CD4-positive, alpha-beta T cell treated with Interleukin-1 beta for 1 hour (primary cell): ENCODE measurements at regions not wholly inside any gene's neighbourhood (a gene's known extent, or its start where the extent isn't known, plus 50 kb on each side); places are given as distances from the start of the nearest gene placed in this dataset.
"Not testable (repeated sequence)": the region's sequence is repeated elsewhere in the genome, so short reads cannot be mapped to it uniquely, and the experiment has no call there.

Source experiments
- DNase-seq, 2 donors: peaks; one replicate each; pipeline ENCODE4 v3.0.0-alpha.2; 2020 to 2022

DNA sequence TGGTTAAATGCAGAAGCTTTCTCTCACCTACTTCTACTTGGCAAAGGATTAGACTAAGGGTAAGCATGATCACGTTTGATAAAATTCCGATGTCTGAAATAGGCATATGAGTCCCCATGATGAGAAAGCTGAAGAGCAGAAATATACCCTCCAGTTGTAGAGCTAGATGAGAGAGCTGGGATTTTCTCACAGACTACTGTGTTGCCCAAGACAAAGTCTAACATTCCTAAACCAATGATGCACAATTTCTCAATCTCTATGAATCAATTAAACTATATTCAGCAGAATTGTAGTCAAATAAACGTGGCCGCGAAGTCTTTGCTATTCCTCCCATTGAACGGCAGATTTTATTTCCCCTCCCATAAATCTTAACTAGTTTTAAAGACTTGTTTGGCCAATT is 699.2 kb downstream of the KCNT2 start:
- DNase-seq = no peak

DNA sequence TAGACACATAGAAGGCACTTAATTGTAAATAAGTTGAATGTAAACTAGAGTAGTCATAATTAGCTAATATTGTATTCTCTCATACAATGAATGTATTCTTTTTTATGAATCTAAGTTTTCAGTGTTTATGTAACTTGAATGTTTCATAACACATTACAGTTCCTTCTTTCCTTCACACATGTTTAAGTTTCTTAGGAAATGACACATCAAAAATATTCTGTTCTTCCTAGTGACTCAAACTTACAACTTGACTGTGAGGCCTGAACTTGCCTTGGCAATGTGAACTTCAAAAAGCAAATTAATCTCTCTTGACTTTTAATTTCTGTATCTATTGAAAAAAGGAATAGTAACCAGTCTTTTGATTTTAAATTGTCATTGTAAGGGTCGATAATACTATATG is 700.1 kb downstream of the KCNT2 start:
- no peak for DNase-seq

DNA sequence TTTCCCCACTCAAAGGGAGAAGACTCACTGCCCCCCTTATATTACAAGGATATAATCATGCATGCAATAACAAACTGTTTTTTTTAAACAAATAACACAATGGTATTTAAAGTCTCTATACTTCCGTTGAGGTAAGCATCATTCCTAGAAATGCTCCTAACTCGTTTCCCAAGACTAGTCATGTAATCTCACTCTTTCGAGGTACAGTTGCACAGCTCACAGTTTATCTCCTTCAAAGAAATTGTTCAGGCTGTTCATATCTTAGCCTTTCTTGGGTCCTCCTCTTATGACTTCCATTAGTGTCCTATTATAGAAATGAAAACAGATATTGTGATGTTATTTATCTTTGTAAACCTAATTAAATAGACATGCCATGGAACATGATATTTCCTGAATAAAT is 705.0 kb downstream of the KCNT2 start:
- no peak for DNase-seq

DNA sequence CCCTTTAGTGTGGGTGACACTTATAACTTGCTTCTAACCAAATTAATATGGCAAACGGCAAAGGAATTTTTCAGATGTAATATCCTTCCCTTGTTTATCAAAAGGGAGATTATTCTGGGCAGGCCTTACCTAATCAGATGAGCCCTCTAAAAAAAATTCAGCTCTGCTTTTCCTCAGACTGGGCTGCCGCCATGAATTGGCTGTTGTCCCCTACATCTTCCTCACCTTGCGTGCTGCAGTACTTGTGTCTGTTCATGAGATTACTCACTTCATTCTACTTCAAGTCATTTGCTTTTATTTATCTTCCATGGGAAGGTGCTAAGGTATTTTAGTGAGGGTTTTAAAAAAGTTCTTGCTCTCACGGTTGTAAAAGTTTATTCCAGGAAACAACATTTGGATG is 705.5 kb downstream of the KCNT2 start:
- DNase-seq = no peak

DNA sequence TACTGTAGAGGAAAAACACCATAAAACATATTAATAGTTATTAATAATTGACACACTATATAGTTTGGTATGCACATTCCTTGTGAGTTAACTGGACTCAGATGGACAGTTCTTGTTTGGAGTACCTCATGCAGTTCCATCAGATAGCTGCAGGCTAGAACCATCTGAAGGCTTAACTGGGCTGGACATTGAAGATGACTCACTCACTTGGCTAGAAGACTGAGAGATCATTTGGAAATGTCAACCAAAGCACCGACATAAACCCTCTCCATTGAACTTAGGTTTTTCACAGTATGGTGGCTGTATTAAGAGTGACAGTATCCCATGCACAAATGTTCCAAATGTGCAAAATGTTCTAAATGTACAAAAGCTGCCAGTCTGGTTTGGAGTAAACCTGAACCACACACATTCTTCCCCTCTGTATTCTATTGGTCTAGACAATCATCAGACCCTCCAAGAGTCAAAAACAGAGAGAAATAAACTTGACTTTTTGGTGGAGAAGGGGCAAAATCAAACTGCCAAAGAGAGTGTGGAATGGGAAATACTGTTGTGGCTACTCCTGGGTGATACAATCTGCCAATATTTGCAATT is 708.4 kb downstream of the KCNT2 start:
- DNase-seq = no peak

DNA sequence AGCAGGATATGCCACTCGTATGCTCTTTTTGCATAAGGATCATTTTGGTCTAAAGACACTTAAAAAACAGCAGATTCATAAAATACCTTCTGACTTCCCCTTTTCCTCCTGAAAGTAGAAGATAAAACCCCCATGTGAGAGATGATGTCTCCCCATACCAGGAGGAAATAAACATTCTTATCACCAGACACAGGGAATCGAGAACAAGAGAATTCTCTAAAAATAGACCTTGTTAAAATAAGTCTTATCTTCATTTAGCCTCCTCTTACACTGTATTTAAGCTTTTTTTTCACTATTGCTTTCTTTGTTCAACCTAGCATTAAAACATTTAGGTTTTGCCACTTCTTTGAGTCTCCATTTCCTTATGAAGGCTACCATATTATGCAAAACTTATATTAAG is 709.3 kb downstream of the KCNT2 start:
- no peak for DNase-seq

DNA sequence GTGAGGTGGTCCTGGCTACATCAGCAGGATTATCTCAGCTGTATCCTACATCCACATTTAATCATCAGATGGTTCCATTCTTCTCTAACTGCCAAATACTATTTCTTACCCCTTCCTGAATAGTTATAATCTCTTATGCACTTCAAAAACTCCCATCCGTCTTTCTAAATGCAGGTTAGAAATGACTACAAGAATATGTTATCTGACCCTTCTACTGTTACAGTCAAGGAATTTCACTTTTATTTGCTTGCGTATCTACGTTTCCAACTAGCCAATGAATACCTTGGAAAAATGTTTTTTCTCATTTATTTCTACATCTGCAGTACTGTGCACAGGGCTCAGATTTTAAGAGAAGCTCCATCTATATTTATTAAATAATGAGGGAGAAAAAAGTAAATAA is 709.9 kb downstream of the KCNT2 start:
- no peak for DNase-seq

DNA sequence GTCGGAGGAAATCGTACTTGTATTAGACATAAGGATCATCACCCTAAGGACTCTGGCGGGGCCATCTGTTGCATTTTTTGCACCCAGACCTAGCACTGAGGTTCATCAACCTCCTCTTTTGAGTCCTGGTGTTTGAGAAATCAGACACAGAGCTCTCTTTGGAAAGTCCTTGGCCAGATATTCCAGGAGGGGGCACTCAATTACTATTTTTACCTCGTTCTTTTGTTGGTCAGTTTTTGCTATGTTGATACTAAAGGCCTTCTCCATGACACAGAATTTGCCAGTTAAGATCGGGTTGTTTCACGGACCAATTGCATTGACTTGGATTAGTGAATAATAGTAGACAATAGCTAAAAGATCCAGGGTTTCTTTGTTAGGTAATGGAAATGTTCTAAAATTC is 711.2 kb downstream of the KCNT2 start:
- no peak for DNase-seq

DNA sequence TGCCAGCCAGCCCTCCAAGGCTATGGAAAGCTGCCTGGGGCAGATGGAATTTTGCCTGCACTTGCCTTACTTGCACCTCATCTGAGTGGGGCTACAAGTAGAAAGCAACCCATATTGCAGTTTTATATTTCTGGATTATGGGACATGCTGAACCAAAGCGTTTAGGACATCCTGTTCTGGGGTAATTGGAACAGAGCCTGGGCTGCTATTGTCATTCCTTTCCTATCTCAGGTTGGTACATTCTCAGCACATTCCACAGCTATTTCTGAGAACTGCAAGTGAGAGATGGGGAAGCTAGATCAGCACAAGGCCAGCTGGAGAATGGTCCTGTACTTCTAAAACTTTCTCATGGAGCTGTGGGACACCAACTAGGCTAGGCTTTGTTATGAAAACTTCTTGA is 713.8 kb downstream of the KCNT2 start:
- DNase-seq = no peak

DNA sequence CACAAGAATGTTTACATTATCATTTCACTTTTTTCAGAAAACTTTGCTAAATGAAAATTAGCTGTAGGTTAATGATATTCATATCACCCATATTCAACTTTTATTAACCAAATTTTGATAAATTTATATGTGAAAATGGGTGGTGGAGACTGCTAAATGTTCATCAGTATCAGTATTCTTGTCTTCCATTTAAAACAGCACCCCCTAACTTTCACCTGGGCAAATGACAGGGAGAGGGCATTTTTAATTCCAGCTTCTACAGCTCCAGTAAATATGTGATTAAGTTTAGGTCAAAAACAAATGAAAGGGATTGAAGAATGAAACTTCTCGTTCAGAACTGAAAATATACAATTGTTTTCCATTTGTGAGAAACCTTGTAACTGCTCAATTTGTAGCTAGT is 722.2 kb downstream of the KCNT2 start:
- DNase-seq = no peak

DNA sequence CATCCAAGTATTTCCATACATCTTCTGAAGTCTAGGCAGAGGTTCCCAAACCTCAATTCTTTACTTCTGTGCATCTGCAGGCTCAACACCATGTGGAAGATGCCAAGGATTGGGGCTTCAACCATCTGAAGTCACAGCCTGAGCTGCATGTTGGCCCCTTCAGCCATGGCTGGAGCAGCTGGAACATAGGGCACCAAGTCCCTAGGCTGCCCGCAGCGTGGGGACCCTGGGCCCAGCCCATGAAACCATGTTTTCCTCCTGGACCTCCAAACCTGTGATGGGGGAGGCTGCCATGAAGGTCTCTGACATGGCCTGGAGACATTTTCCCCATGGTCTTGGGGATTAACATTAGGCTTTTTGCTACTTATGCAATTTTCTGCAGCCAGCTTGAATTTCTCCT is 729.8 kb downstream of the KCNT2 start:
- no peak for DNase-seq

DNA sequence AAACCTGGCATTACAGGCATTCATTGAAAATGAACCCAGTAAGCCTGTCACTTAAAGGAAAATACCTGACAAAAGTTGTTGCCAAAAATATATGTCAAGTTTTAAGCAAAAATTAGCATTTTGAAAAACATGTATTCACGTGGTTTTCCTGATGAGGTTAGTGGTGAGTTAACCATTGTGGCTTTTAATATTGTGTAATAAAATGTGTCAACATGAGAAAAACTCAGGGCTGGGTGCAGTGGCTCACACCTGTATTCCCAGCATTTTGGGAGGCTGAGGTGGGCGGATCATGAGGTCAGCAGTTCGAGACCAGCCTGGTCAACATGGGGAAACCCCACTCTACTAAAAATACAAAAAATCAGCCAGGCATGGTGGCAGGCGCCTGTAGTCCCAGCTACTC is 731.4 kb downstream of the KCNT2 start:
- DNase-seq = no peak

DNA sequence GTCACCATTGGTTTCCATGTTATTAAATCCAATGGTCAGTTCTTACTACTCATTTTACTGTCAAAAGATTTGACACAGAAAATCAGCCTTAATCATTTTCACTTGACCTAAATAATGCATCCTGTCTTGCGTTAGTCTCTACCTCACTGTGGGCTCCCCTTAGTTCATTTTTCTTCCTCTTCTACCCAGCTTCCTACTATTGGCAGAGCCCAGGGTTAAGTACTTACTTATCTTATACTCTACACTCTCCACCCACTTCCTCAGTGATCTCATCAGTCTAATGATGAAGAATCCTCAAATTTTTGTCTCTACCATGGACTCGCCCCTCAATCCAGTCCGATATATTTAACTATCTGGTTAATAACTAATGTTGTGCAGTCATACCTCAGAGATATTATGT is 735.9 kb downstream of the KCNT2 start:
- no peak for DNase-seq

DNA sequence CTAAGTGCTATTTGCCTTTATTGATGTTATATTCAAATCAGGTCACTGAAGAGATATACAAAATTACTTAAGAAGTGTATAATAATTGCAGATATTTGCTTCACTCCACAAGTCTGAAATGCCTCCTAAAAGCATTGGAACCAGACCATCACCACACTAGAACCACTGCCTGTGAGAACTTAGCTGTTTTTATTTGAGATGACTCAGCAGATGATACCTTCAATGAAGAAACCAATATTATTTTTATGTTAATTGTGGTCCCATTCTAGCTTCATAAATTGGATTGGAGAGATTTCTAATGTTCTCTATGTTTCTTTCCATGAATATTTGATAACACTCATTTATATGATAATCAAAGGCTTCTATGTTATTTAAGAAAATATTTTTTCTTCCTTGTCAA is 740.6 kb downstream of the KCNT2 start:
- DNase-seq = no peak

DNA sequence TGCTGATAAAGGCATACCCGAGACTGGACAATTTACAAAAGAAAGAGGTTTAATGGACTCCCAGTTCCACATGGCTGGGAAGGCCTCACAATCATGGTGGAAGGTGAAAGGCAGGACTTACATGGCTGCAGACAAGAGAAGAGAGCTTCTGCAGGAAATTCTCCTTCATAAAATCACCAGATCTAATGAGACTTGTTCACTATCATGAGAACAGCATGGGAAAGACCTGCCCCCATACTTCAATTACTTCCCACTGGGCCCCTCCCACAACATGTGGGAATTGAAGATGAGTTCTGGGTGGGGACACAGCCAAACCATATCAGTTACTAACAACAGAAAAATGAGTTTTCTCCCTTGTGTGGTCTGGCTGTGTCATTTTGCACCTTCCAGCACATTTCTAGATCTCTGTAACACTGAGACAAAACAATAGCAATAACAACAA is 741.4 kb downstream of the KCNT2 start:
- no peak for DNase-seq

DNA sequence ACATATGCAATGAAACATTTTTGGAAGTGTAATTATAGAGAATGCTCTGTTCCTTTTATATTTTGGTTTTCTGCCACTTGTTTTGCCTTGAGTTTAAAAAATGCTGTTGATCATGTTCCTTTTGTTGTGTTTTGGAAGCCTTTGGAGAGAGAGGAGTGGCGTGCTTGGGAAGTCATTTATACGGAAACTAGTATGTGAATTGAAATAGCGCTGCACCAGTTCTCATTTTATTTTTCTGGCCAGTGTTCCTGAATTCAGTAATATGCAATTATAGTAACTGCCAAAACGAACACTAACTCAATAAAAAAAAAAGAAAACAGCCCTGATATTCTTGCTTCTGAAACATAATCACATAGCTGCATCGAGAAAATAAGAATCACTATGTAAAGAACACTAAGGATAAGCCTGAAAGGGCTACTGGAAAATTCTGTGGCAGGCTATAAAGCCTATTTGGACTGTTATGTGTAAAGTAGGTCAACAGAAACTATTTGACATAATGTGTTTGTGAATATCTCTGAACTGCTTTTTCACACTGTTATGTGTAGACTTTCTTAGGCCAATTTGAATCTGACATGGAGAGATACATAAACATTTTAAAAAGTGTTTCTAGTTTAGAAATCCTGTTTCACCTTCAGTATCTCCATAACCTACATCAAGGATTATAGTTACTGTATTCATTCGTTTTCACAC is 742.0 kb downstream of the KCNT2 start:
- no peak for DNase-seq

DNA sequence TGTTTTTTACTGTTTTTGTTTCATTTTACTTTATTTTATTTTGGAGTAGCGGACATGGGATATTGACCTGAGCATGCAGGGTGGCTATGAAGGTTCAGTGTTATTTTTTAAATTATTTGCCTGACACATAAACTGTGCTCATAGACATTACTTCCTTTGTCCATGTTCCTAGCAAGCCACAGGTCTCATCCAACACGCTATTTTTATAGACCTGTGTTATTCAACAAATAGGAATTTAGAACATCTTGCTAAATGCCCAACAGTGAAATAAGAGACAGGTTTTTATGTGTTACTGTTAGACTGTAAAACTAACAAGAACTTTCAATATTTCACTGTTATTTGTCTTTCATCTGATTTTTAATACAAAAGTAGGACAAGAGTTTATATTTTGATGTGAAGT is 756.4 kb downstream of the KCNT2 start:
- DNase-seq = no peak

DNA sequence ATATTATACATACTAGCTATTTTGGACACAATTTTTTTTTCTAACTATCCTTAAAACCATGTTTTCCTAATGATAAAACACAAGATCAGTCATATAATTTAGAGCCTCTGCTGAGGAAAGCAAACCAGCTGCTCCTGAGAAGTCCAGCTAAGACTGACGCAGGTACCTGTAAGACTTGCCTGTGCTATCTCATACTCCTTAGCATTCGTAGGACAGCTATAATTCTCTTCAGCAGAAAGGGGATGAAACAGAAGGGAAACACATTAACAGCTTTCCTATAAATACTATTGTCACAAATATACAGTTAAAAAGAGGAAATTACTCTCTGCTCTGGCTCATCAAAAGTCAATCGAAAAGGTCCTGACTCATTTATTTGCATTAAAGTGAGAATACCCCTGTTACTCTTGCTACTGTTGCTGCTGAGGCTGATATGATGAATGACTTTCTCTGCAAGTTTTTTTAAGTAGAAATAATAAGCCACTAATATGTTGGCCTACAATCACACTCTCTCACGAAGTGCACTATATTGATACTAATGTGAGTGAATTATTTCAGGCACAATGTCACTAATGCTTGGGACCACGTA is 757.1 kb downstream of the KCNT2 start:
- DNase-seq = no peak

DNA sequence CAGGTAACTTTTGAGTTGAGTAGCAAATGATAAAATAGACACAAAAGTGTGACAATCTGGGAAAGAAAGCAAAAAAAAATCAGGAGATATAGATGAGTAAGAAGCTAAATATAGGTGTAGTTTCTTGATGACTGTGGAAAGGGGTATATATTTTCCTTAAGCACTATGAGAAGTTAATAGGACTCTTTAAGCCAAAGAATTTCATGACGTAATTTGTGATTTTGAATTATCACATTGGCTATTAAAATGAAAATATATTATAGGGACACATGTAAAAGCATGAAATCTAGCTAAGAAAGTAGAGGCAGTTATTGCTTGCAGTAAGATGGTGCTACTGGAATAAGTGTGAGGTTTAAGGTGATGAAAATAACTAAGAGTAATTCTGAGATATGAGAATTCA is 759.1 kb downstream of the KCNT2 start:
- no peak for DNase-seq

DNA sequence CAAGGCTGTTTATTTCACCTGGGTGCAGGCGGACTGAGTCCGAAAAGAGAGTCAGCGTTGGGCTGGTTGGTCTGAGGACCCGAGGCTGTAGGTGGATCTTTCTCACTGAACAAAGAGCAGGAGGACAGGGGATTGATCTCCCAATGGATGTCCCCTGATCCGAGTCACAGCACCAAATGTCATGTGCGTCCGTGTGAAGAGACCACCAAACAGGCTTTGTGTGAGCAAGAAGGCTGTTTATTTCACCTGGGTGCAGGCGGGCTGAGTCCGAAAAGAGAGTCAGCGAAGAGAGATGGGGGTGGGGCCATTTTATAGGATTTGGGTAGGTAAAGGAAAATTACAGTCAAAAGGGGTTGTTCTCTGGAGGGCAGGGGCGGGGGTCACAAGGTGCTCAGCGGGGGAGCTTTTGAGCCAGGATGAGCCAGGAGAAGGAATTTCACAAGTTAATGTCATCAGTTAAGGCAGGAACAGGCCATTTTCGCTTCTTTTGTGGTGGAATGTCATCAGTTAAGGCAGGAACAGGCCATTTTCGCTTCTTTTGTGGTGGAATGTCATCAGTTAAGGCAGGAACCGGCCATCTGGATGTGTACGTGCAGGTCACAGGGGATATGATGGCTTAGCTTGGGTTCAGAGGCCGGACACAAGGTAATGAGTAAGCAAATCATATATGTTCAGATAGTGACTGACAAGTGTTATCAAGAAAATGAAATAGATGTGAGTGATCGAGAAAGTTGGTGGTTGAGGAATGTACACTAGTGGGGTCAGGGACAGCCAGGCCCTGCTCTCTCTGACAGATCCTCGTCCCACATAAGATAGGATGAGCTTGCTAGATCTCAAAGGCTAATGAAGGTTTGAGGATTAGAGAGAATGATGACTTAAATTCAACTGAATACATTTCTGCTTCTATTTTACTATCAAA is 760.0 kb downstream of the KCNT2 start:
- DNase-seq = not testable (repeated sequence)

DNA sequence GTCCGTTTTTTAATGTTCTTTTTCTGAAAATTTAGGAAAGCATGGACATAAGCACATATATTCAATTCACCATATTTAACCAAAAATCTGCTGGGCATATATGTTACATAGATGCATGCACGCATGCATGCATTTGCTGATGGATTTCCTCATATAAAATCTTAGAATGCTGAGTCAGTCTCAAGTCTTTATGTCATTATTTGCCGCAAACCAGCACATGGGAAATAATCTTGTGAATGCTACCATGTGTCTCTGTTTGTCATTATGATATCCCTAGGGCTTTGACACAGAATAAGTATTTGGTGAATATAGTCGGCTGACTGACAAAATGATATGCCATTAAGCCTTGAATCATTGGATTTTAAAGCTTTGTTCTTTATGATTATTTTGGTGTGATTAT is 776.5 kb downstream of the KCNT2 start:
- DNase-seq = no peak

DNA sequence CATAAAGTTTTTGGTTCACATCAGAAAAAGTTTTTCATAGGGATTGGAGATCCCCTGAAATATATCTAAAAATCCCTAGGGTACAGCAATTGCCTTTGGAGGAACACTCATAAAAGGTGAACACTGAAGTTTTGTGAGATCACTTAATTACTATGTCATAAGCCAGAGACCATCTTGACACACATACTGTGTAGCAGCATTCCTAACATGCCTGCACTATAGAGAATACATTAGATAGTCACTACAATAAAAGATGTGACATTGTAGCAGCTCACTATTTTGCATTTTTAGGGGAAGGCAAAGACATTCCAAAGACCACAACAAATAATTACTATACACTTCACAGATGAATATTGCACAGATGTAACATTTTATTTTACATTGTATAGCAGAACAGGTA is 779.9 kb downstream of the KCNT2 start:
- DNase-seq = no peak

DNA sequence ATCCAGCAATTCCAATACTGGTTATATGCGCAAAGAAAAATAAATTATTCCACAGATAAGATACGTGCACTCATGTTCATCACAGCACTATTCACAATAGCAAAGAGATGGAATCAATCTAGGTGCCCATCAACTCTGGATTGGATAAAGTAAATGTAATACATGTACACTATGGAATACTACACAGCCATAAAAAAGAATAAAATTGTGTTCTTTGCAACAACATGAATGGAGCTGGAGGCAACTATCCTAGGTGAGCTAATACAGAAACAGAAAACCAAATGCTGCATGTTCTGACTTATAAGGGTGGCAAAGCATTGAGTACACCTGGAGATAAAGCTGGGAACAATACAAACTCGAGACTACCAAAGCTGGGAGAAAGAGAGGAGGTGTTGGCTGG is 787.3 kb downstream of the KCNT2 start:
- no peak for DNase-seq

DNA sequence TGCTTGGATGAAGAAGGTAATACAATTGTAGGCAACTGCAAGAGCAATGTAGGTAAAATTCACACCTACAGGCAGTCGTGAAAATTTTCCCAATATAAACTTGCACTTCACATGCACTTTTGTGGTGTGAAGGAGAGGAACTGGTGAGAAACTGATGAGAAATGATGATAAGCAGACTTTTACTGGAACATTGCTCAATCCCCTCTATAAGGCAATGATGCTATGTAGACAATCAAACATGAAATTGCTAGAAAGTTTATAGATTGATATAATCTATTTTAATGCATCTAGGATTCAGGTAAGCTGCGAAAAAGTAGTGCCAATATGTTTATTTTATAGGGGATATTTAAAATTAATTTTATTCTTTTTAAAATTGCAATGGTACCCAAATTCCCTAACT is 802.2 kb downstream of the KCNT2 start:
- no peak for DNase-seq
